ENCODE measurements at regions not wholly inside any gene's neighbourhood (a gene's known extent, or its start where the extent isn't known, plus 50 kb on each side); places are given as distances from the start of the nearest gene placed in this dataset.

DNA sequence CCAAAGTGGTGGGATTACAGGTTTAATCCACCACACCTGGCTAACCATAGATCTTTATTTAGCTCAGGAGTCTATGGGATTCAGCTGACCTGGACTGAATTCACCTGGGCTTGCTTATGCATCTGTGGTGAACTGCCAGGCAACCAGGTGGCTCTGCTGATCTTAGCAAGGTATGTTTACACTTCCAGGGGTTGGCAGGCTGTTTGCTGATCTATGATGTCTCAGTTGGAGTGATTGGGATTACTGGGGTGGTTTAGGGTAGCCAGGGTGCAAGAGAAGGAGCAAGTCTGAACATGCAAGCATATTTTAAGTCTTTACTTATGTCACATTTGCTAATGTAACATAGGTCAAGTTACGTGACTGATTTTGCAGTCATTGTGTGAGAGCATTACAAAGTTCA lies 63.6 kb upstream of the JAK2 start:
- DNase-seq: no peak

- no peak for DNase-seq
These were observed 63.0 kb upstream of the JAK2 start for GRCh38 chr9:4922101-4922500.

DNA sequence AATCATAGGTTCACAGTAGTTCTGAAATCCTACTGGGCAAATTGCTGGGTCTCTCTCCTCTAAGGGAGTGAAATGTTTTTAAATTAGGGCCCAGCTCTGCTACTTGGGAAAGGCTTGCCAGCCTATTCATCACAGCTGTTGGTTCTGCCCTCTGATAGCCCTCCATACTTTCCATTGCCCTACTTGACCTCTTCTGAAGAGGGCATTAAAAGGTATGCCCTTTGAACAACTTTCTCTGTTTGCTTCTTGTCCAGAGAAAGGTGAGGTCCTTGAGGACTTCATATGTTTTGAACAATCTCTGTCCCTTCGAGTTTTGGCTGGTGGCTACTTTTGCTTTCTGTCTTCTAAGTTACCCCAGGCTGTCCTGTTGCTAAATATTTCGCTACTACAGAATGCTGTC lies 62.3 kb upstream of the JAK2 start:
- no peak for DNase-seq

DNA sequence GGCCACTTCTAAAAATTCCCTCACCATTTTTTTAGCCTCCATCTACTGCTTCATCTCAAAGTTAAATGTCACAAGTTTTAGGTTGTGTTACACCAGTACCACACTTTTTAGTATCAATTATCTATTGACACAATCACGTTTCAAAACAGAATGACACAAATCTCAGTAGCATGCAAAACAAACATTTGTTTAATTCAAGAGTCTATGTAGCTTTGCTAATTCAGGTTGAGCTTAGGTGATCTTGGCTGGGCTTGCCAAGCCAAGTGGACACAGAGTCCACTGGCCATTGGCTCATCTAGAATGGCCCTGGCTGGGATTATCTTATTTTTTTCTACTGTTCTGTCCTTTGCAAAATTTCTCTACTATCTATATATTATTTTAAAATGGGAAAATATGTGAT lies 61.9 kb upstream of the JAK2 start:
- no peak for DNase-seq

GRCh38 chr9:4923580-4924544 lies 61.2 kb upstream of the JAK2 start:
- DNase-seq: peak in 1 of 2 donors; percentile 58

GRCh38 chr9:4926239-4926638 lies 58.8 kb upstream of the JAK2 start:
- DNase-seq: no peak

DNA sequence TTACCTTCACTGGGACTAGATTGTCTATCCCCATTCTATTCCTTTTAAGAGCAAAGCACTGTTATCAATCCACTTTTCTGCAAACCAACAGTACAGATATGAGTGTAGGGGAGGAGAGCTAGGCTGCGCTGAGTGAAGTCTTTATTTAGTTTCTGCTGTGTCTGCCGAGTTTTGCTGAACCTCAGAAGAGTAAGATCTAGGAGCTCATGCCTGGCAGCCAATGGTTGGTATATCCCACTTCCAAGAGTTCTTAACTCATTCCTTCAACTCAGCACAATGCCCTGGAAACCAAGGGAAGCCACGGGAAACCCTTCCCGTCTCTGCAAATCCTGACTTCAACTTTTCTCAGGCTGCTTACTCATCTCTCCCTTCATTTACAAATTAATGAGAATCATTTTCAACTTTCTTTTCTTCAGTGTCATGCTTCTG lies 58.0 kb upstream of the JAK2 start:
- no peak for DNase-seq

DNA sequence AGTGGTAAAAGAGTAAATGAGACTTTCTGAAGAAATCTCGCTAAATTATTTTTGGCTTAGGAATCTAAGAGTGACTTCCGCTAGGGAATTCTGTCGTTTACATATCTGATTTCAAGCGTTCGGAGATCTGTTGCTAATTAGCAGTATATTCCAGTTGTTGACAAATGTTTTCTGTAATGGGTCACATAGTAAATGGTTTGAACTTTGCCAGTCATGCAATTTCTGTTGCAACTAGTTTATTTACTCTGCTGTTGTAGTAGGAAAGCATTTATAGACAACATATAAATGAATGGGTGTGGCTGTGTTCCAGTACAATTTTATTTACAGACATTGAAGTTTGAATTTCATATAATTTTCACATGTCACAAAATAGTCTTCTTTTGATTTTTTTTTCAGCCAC lies 57.4 kb upstream of the JAK2 start:
- DNase-seq: no peak

DNA sequence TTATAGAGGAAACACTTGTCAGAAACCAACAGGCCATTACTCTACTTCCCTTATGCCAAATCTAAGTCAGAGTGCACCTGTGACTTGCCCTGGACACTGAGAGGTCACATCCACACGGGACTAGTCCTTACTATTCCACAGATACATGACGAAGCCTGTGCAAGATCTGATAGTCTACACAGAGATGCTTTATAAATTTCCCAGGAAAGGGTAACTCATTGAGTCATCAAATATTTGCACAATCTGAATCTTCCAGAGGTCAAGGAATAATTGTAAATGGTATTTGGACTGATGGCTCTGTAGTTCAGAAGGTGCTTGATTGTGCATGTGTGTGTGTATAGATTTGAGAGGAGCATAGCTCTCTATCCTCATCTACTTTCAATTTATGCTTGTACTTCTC lies 55.2 kb upstream of the JAK2 start:
- DNase-seq: no peak

- no peak for DNase-seq
These were observed 52.4 kb upstream of the JAK2 start for GRCh38 chr9:4932681-4933080.

- no peak for DNase-seq
These were observed 51.9 kb upstream of the JAK2 start for GRCh38 chr9:4933177-4933576.

DNA sequence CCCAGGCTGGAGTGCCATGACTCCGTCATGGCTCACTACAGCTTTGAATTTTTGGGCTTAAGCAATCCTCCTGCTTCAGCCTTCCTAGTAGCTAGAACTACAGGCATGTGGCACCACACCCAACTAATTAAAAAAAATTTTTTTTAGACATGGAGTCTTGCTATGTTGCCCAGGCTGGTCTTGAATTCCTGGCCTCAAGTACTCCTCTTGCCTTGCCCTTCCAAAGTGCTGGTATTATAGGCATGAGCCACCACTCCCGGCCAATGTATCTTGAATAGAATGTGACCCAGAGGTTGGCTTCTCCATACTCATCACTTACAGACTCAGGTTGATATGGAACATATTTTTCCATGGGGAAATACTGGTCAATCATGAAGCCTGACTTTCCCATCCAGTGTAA lies 51.2 kb upstream of the JAK2 start:
- DNase-seq: no peak

GRCh38 chr9:4935001-4935672 lies 49.9 kb upstream of the JAK2 start:
- DNase-seq: no peak

All from CD4-positive, alpha-beta T cell treated with Interferon alpha-2 for 1 hour (primary cell).